HCT116 (cell line): ENCODE measurements at regions not wholly inside any gene's neighbourhood (a gene's known extent, or its start where the extent isn't known, plus 50 kb on each side); places are given as distances from the start of the nearest gene placed in this dataset.
"Not testable (repeated sequence)": the region's sequence is repeated elsewhere in the genome, so short reads cannot be mapped to it uniquely, and the experiment has no call there.

Source experiments
- ATAC-seq: fragments of 200-7000 bp; cut with Tn5 transposase; 2 replicates; pipeline ENCODE4 v1.9.1; 2020; ENCODE audit warnings: mild to moderate bottlenecking, moderate library complexity
- BruUV-seq: library from RNA; stranded (reverse); fragments of 400-500 nt; replicated peaks from 2 replicates; lab custom pipeline; 2021; lab: Mats Ljungman, UMichigan
- CTCF ChIA-PET: fragments of 300-600 bp; sonication (Branson Sonifier 250); formaldehyde crosslinking; loops from one replicate; lab custom pipeline; 2021; ENCODE audit warnings: antibody characterized with exemption; lab: Charles Lee
- POLR2A ChIA-PET: fragments of 300-600, 350-600 bp; sonication (Branson Sonifier 250); formaldehyde crosslinking; loops from one replicate; lab custom pipeline; 2021; ENCODE audit warnings: antibody characterized with exemption; lab: Charles Lee
- RAD21 ChIA-PET, 2 experiments: fragments of 300-600 bp; sonication (Branson Sonifier 250); formaldehyde crosslinking; loops; one replicate each; lab custom pipeline; 2023; ENCODE audit warnings: low total read pairs in 2 of 2; ENCODE audit not compliant: uncharacterized antibody in 2 of 2, unreplicated experiment in 2 of 2, low non-redundant PET in 1 of 2; lab: Charles Lee
- DNase-seq: peaks from one replicate; pipeline ENCODE4 v3.0.0-alpha.2; 2010; ENCODE audit warnings: low read depth, low spot score
- H2AFZ ChIP-seq: fragments of 200-600 bp; shearing (Covaris generic), sonication (generic); 2 replicates; pipeline ENCODE4 v1.6.1; 2017; ENCODE audit warnings: low read depth, mixed run types, mixed read lengths, antibody characterized with exemption, low read length; ENCODE audit not compliant: poor library complexity, severe bottlenecking
- H3K27ac ChIP-seq: 2 replicates; pipeline ENCODE4 v1.5.1; 2012; ENCODE audit warnings: low read depth, low read length
- H3K27me3 ChIP-seq: fragments of 200-600 bp; sonication (generic); 2 replicates; pipeline ENCODE4 v1.6.1; 2016; ENCODE audit warnings: mixed run types, low read length, mixed read lengths; ENCODE audit not compliant: insufficient read depth
- H3K36me3 ChIP-seq, 2 experiments: fragments of 200-500 bp in 1 of 2; fragments of 200-600 bp in 1 of 2; sonication (Bioruptor generic) in 1 of 2; sonication (generic) in 1 of 2; 2 replicates each; pipeline versions ENCODE4 v1.5.1 to v1.6.1; 2014 to 2016; ENCODE audit warnings: low read length in 2 of 2, inconsistent platforms in 1 of 2, mixed read lengths in 1 of 2, mixed run types in 1 of 2; ENCODE audit not compliant: insufficient read depth in 2 of 2, control insufficient read depth in 1 of 2
- H3K4me1 ChIP-seq, 2 experiments: fragments of 200-600 bp in 1 of 2; sonication (generic) in 1 of 2; 2 replicates each; pipeline versions ENCODE4 v1.5.1 to v1.6.1; 2012 to 2017; ENCODE audit warnings: low read length in 2 of 2, inconsistent platforms in 1 of 2, mild to moderate bottlenecking in 1 of 2, mixed read lengths in 1 of 2, mixed run types in 1 of 2, moderate library complexity in 1 of 2; ENCODE audit not compliant: insufficient read depth in 2 of 2, control insufficient read depth in 1 of 2
- H3K4me2 ChIP-seq: fragments of 200-600 bp; sonication (generic); 2 replicates; pipeline ENCODE4 v1.6.1; 2017; ENCODE audit warnings: mixed run types, low read length, mixed read lengths
- H3K4me3 ChIP-seq, 2 experiments: fragments of 200-600 bp in 1 of 2; sonication (generic) in 1 of 2; replicated peaks in 1 of 2; 2 replicates each; pipeline ENCODE4 v1.5.1; 2011 to 2016; ENCODE audit warnings: low read length in 2 of 2, control low read depth in 1 of 2, low read depth in 1 of 2, mild to moderate bottlenecking in 1 of 2, mixed read lengths in 1 of 2, mixed run types in 1 of 2
- H3K79me2 ChIP-seq: fragments of 200-600 bp; sonication (generic); 2 replicates; pipeline ENCODE4 v1.6.1; 2017; ENCODE audit warnings: mild to moderate bottlenecking, mixed run types, low read length, moderate library complexity, mixed read lengths; ENCODE audit not compliant: insufficient read depth
- H3K9ac ChIP-seq: fragments of 200-600 bp; sonication (generic); 2 replicates; pipeline ENCODE4 v1.6.1; 2016; ENCODE audit warnings: low read length, mixed read lengths
- H3K9me2 ChIP-seq: fragments of 200-600 bp; sonication (generic), shearing (Covaris generic); 2 replicates; pipeline ENCODE4 v1.6.1; 2017; ENCODE audit warnings: mixed run types, mild to moderate bottlenecking, moderate library complexity; ENCODE audit not compliant: insufficient read depth
- H3K9me3 ChIP-seq, 2 experiments: fragments of 200-500 bp in 1 of 2; fragments of 200-600 bp in 1 of 2; sonication (Bioruptor generic) in 1 of 2; sonication (generic) in 1 of 2; 2 replicates each; pipeline ENCODE4 v1.6.1; 2014 to 2017; ENCODE audit warnings: low read length in 2 of 2, mixed read lengths in 2 of 2, inconsistent platforms in 1 of 2, low read depth in 1 of 2, mild to moderate bottlenecking in 1 of 2, mixed run types in 1 of 2, moderate library complexity in 1 of 2; ENCODE audit not compliant: control insufficient read depth in 1 of 2, insufficient read depth in 1 of 2
- H4K20me1 ChIP-seq: fragments of 200-600 bp; sonication (generic), shearing (Covaris generic); 2 replicates; pipeline ENCODE4 v1.6.1; 2017; ENCODE audit warnings: mixed run types, mild to moderate bottlenecking, moderate library complexity; ENCODE audit not compliant: insufficient read depth
- CEBPB ChIP-seq: IDR thresholded peaks from 2 replicates; pipeline ENCODE4 v1.6.1; 2012; ENCODE audit warnings: low read depth
- CTCF ChIP-seq, 3 experiments: fragments of 200-600 bp in 1 of 3; sonication (generic) in 1 of 3; IDR thresholded peaks in 2 of 3; conservative IDR thresholded peaks in 1 of 3; 2 replicates each; pipeline ENCODE4 v1.5.1; 2012 to 2017; ENCODE audit warnings: low read depth in 2 of 3, low read length in 2 of 3, antibody characterized with exemption in 1 of 3, borderline replicate concordance in 1 of 3, control low read depth in 1 of 3, mild to moderate bottlenecking in 1 of 3, mixed read lengths in 1 of 3, mixed run types in 1 of 3, moderate library complexity in 1 of 3; ENCODE audit not compliant: insufficient read depth in 1 of 3
- JUND ChIP-seq: IDR thresholded peaks from 2 replicates; pipeline ENCODE4 v1.6.1; 2012
- RAD21 ChIP-seq: IDR thresholded peaks from 2 replicates; pipeline ENCODE4 v1.6.1; 2012; ENCODE audit warnings: low read depth, mild to moderate bottlenecking
- REST ChIP-seq: IDR thresholded peaks from 2 replicates; pipeline ENCODE4 v1.6.1; 2012; ENCODE audit warnings: low read depth
- SIN3A ChIP-seq: IDR thresholded peaks from 2 replicates; pipeline ENCODE4 v1.6.1; 2012; ENCODE audit warnings: low read depth
- SP1 ChIP-seq: IDR thresholded peaks from 2 replicates; pipeline ENCODE4 v1.6.1; 2012; ENCODE audit warnings: low read depth
- SRF ChIP-seq: IDR thresholded peaks from 2 replicates; pipeline ENCODE4 v1.6.1; 2012; ENCODE audit warnings: low read depth
- TCF7L2 ChIP-seq: IDR thresholded peaks from 2 replicates; pipeline ENCODE4 v1.7.0; 2011; ENCODE audit warnings: borderline replicate concordance, inconsistent platforms; ENCODE audit not compliant: insufficient read depth, insufficient read length; ENCODE audit errors: extremely low read depth
- ZBTB33 ChIP-seq: IDR thresholded peaks from 2 replicates; pipeline ENCODE4 v1.6.1; 2011; ENCODE audit warnings: mild to moderate bottlenecking, low read length, moderate library complexity; ENCODE audit not compliant: insufficient replicate concordance; ENCODE audit errors: extremely low read depth
- ZFX ChIP-seq: fragments of 450-650 bp; IDR thresholded peaks from 2 replicates; pipeline ENCODE4 v1.6.1; 2017
- ZNF274 ChIP-seq: fragments of 200-500 bp; sonication (Bioruptor generic); IDR thresholded peaks from 2 replicates; pipeline ENCODE4 v1.6.1; 2014; ENCODE audit warnings: mild to moderate bottlenecking, low read depth, low read length, inconsistent platforms
- intact Hi-C: fragments of 100-400 bp; cut with micrococcal nuclease; formaldehyde crosslinking; loops from 2 replicates; pipeline ENCODE4 v1.10.0; 2022

- TF ChIP-seq SIN3A (no peak), REST (no peak)
Measured at GRCh38 chr12:83932011-83932410, 980.6 kb downstream of the SLC6A15 start (continued).

GRCh38 chr12:83931451-83931850 lies 981.1 kb downstream of the SLC6A15 start:
- Histone ChIP-seq H3K4me3 (no peak overlapping the region), H3K9me2 (no peaks in the 10 kb centered on the region), H3K9me3 (no peaks in the 10 kb centered on the region), H3K27me3 (no peaks in the 10 kb centered on the region), H3K4me1 (no peaks in the 10 kb centered on the region), H3K27ac (no peak overlapping the region), H2AFZ (no peak overlapping the region), H3K4me2 (no peak overlapping the region), H3K36me3 (no peaks in the 10 kb centered on the region), H4K20me1 (no peaks in the 10 kb centered on the region), H3K79me2 (no peaks in the 10 kb centered on the region), H3K9ac (no peak overlapping the region)
- DNase-seq (no peak), ATAC-seq (no peak)
- ChIA-PET POLR2A (no interaction called here), CTCF (no interaction called here), RAD21 (no interaction called here)
- intact Hi-C loops, result no loop called here
- BruUV-seq, result no TSS peak
- no peak for TF ChIP-seq ZBTB33
- TF ChIP-seq SP1, result no peak
- TF ChIP-seq ZNF274, result no peak
- no peak for TF ChIP-seq RAD21
- TF ChIP-seq CTCF (IDR thresholded peaks at IDR 0.05 in 2 of 3, conservative IDR thresholded peaks at IDR 0.05 in 1 of 3; ENCODE audit: borderline replicate concordance in 1 of 3, insufficient read depth in 1 of 3, low read depth in 2 of 3, low read length in 2 of 3), result no peak
- no peak for TF ChIP-seq CEBPB
- no peak for TF ChIP-seq TCF7L2
- TF ChIP-seq ZFX, result no peak
- TF ChIP-seq SRF, result no peak
- TF ChIP-seq JUND, result no peak

GRCh38 chr12:83929792-83930191 lies 982.8 kb downstream of the SLC6A15 start:
- intact Hi-C loops, result not testable (repeated sequence)

More at GRCh38 chr12:83929792-83930191, 982.8 kb downstream of the SLC6A15 start:
- ATAC-seq, H3K27ac ChIP-seq, BruUV-seq, H3K27me3 ChIP-seq, H2AFZ ChIP-seq, RAD21 ChIA-PET, POLR2A ChIA-PET, H3K4me3 ChIP-seq, H4K20me1 ChIP-seq, H3K4me2 ChIP-seq, H3K9me3 ChIP-seq, H3K4me1 ChIP-seq, H3K36me3 ChIP-seq, H3K79me2 ChIP-seq, H3K9me2 ChIP-seq, DNase-seq, CTCF ChIA-PET, H3K9ac ChIP-seq: not testable (repeated sequence)
